HG03045 (cell line): ENCODE measurements at regions not wholly inside any gene's neighbourhood (a gene's known extent, or its start where the extent isn't known, plus 50 kb on each side); places are given as distances from the start of the nearest gene placed in this dataset.
"Not testable (repeated sequence)": the region's sequence is repeated elsewhere in the genome, so short reads cannot be mapped to it uniquely, and the experiment has no call there.

Experiments used
- ATAC-seq: cut with Tn5 transposase; IDR thresholded peaks from one replicate; pipeline ENCODE4 v1.9.1; 2021; ENCODE audit warnings: mild to moderate bottlenecking, moderate library complexity; ENCODE audit not compliant: unreplicated experiment

DNA sequence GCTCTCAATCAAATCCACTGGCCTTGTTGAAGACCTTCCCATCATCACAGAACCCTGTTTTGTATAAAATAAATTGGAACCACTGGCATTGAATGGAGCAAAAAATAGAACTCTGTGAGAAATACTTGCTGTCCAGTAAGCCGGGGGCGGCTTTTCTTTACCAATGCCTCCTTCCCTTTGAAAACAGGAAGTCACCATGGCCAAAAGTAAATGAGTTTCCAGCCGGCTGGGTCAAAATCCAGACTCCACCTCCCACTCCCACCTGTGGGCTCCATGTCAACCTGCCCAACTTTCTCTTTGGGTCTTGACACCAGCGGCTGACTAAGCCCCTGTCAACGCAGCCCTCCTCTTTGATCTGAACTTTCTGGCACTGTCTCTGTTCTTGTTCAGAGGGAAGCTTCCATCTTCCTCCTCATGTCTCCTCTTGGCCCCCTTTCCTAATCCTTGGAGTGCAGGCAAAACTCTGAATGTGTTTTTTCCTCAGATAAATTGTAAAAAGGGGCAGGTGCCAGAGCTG lies 95.2 kb downstream of the TFAP2C start:
- ATAC-seq: no peak

DNA sequence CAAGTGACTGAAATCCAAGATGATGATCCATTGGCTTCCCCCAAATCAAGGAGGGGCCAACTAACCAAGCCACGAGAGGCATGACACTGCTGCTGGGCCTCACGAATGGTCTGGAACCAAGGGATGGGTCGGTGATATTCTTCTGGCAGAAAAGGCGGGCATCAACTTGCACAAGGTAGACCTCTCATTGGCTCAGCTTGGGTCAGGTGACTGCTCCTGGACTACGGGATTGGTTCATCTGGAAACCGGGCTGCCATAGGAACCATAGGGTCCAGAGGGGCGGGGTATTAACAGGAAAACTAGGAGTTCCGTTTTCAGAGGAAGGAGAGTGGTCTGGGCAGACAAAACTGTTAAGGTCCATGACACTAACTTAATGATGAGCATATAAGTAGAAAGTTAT lies 100.9 kb downstream of the TFAP2C start:
- no peak for ATAC-seq

- ATAC-seq: no peak
Measured at GRCh38 chr20:56730996-56731395, 101.9 kb downstream of the TFAP2C start.

DNA sequence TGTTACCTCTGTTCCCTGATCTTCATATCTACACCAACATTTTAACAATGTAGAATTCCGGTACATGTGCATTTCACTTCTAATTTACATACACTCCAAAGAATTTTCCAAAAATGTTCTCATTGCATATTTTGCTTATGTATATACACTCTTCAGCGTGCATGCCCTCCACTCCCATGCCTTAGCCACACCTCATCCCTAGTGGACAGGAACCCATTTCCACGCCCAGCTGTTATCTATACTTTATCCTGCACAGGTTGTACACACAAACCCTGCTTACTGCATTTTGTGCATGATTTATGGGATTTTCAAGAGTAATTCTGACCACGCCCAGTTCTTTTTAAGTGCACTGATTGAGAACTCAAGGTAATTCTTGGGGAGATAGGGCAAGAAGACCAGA lies 102.4 kb downstream of the TFAP2C start:
- no peak for ATAC-seq

DNA sequence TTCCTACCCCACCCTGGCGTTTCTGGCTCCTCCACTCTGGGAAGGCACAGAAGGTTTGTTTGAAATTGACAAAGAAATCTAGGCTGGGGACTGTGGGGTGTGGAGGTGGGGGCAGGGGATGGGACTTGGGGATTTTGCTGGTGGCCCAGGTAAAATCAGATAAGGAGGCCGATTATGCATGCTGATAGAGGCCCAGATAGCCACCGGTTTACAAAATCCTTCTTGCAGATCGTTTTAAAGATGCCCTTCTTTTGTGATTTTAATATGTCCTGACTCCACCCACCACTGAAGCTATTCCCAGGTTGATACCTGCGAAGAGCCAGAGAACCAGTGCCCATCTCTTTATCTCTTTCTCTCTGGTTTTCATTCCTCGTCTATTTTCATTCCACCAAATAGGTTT lies 104.9 kb downstream of the TFAP2C start:
- ATAC-seq: no peak

GRCh38 chr20:56735084-56735642 lies 106.1 kb downstream of the TFAP2C start:
- ATAC-seq: no peak

DNA sequence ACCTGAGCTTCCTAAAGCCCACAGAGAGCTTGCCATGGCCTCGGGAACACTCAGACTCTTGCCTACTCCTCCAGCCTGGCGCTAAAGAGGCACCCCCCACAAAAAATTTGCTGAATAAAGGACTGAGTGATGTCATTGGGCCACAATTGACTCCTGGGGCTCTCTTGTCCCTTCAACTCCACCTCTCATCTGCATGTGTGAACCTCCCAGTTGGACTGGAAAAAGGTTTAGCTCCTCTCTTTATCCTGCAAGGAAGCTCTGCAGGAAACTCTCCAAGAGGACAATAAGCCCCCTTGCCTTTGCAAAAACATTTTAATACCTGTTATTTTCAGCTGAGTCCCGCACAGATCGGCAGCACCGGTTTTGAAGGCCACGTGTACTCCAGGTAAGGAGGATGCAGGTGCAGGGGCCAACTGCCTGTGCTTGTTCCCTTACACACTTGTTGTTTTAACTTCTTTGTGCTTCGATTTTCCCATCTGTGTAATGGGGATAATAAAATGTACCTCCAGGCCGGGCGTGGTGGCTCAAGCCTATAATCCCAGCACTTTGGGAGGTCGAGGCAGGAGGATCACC lies 107.3 kb downstream of the TFAP2C start:
- no peak for ATAC-seq

DNA sequence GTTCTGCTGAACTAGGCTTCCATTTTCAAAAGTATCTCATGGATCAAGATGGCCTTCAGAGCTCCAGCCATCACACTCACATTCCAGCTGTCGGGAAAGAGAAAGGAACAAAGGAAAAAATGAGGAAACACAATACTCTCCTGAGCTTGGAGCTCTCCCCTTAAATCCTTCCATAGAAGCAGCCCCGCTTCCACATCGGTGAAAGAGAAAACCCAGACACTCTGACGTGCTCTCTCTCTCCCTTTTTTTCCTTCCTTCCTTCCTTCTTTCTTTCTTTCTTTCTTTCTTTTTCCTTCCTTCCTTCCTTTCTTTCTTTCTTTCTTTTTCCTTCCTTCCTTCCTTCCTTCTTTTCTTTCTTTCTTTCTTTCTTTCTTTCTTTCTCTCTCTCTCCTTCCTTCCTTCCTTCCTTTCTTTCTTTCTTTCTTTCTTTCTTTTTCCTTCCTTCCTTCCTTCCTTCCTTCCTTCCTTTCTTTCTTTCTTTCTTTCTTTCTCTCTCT lies 115.3 kb downstream of the TFAP2C start:
- not testable (repeated sequence) for ATAC-seq

DNA sequence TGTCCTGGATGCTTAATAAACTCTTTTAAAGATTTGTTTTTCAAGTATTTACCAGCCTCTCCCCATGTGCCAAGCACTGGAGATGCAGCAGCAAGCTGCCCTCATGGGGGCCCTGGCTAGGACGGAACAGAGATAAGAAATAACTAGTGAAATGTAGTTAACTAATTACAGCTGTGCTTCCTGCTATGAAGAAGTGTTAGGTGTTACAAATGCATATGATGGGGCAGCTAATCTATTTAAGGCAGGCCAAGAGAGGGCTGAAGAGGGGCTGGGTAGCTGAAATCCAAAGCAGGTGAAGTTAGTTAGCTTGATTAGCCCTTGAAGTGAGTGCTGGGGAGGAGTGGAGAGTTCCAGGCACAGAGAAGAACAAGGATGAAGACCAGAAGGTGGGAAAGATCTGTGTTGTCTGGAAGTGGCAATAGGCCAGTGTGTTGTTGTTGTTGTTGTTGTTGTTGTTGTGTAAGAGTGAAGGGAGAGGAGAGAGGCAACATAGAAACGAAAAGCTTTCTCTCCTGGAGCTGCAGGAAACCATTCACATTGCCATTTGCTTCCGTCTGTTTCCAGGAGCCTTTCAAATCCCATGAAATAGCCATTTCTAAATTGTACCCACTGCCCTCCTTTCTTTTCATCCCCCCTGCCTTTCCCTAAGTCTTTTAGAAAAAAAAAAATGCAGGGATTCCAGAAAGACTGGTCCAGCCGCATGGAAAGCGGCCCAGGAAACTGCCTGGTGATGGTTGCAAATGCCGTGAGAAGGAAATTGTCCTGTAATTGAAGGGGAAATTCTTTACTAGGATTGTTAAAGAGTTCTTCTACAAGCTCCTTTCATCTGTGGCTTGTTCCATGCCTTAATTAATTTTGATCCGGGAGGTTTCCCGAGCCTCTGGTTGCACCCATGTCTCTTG lies 119.6 kb downstream of the TFAP2C start:
- ATAC-seq: no peak

- ATAC-seq: no peak
Measured at GRCh38 chr20:56750430-56750829, 121.3 kb downstream of the TFAP2C start.

DNA sequence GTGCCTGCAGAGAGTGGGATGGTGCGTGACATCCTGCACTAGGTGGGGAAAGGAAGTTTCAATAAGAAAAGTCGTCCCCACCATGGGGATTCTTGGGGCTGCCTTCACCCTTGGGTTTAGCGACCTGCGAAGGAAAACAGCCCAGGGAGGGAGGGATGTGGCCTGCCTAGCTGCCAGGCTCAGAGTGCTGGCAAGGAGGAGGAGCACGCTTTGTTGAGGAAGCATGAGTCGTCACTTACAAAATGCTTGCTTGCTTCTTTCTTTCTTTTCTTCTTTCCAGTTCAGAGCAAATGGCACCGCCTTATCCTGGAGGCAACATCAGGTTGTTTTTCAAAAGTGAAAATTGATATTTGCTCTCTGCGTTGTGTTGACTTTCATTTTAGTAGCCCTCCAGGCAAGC lies 123.2 kb downstream of the TFAP2C start:
- no peak for ATAC-seq

- no peak for ATAC-seq
Measured at GRCh38 chr20:56755201-56755600, 126.1 kb downstream of the TFAP2C start.

- ATAC-seq: not testable (repeated sequence)
Measured at GRCh38 chr20:56756658-56757057, 127.6 kb downstream of the TFAP2C start.

GRCh38 chr20:56758706-56759105 lies 129.6 kb downstream of the TFAP2C start:
- ATAC-seq: no peak

- ATAC-seq: no peak
Measured at GRCh38 chr20:56759741-56760278, 130.7 kb downstream of the TFAP2C start.

DNA sequence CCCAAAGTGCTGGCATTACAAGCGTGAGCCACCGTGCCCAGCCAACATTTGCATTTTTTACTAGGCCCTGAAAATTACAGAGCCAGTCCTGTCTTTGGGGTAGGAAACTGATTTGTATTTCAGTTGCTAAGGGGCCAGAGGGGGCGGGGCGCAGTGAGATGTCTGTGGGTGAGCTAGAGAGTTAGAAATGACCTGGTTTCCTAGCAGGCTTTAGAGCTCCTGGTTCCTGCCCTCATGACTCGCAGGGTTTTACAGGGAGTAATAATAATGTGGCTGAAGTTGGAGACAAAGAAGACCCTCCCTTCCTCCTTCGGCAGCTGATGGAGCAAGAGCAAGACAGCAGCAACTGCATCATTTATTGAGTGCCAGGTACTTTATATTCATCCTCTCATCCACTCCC lies 131.5 kb downstream of the TFAP2C start:
- ATAC-seq: no peak

- no peak for ATAC-seq
Measured at GRCh38 chr20:56761393-56761792, 132.3 kb downstream of the TFAP2C start.

- ATAC-seq: no peak
Measured at GRCh38 chr20:56762401-56762800, 133.3 kb downstream of the TFAP2C start.

DNA sequence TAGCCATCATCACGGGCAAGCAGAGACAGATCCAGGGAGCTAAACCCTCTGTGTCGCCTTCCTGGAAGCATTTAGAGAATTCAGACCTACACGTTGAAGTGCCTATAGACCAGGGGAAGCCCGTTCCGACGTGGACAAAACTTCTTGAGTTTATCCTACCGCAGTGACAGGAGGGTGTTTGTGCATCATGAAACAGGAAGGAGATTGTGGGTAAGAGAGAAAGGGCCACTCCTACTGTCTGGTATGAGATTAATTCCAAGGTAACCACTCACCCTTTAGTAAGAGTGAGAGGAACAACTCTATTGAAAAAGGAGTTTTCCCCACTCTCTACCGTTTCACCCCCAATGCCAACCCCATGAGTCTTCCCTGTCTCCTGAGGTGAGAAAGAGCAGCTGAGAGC lies 133.7 kb downstream of the TFAP2C start:
- ATAC-seq: no peak

GRCh38 chr20:56764671-56765070 lies 135.6 kb downstream of the TFAP2C start:
- no peak for ATAC-seq
